GM23338 (cell line): ENCODE measurements at regions not wholly inside any gene's neighbourhood (a gene's known extent, or its start where the extent isn't known, plus 50 kb on each side); places are given as distances from the start of the nearest gene placed in this dataset.

Source experiments
- ATAC-seq: fragments of 200-7000 bp; cut with Tn5 transposase; 3 replicates; pipeline ENCODE4 v1.9.1; 2020
- DNase-seq: peaks from one replicate; pipeline ENCODE4 v3.0.0-alpha.2; 2015; ENCODE audit warnings: low spot score
- H2AFZ ChIP-seq: fragments of 200-600 bp; sonication (generic); 2 replicates; pipeline ENCODE4 v1.8.0; 2016; ENCODE audit warnings: antibody characterized with exemption, mild to moderate bottlenecking, moderate library complexity
- H3F3A ChIP-seq: fragments of 200-600 bp; sonication (generic); replicated peaks from 2 replicates; pipeline ENCODE4 v1.8.0; 2017; ENCODE audit warnings: antibody characterized with exemption, mixed run types, low read depth
- H3K27ac ChIP-seq: fragments of 200-600 bp; sonication (generic); 2 replicates; pipeline ENCODE4 v1.6.1; 2016; ENCODE audit warnings: low read depth
- H3K27me3 ChIP-seq: fragments of 200-600 bp; sonication (generic); 2 replicates; pipeline ENCODE4 v1.8.0; 2016; ENCODE audit warnings: mild to moderate bottlenecking, mixed run types, moderate library complexity; ENCODE audit not compliant: insufficient read depth
- H3K36me3 ChIP-seq: fragments of 200-600 bp; sonication (generic); 2 replicates; pipeline ENCODE4 v1.8.0; 2016; ENCODE audit warnings: mild to moderate bottlenecking; ENCODE audit not compliant: insufficient read depth
- H3K4me1 ChIP-seq: fragments of 200-600 bp; sonication (generic); 2 replicates; pipeline ENCODE4 v1.8.0; 2016; ENCODE audit warnings: mild to moderate bottlenecking, moderate library complexity; ENCODE audit not compliant: insufficient read depth
- H3K4me2 ChIP-seq: fragments of 200-600 bp; sonication (generic); 2 replicates; pipeline ENCODE4 v1.7.1; 2017; ENCODE audit warnings: mixed run types
- H3K4me3 ChIP-seq: fragments of 200-600 bp; sonication (generic); 2 replicates; pipeline ENCODE4 v1.6.1; 2016; ENCODE audit warnings: mixed run types
- H3K79me2 ChIP-seq: fragments of 200-600 bp; sonication (generic); replicated peaks from 2 replicates; pipeline ENCODE4 v1.8.0; 2017; ENCODE audit warnings: mild to moderate bottlenecking; ENCODE audit not compliant: insufficient read depth
- H3K9me2 ChIP-seq: fragments of 200-600 bp; sonication (generic); 2 replicates; pipeline ENCODE4 v1.8.0; 2017; ENCODE audit not compliant: insufficient read depth
- H4K20me1 ChIP-seq: fragments of 200-600 bp; sonication (generic); replicated peaks from 2 replicates; pipeline ENCODE4 v1.8.0; 2017; ENCODE audit warnings: mild to moderate bottlenecking; ENCODE audit not compliant: insufficient read depth
- H3K27ac Mint-ChIP-seq: 2 replicates; pipeline ENCODE4 v1.8.0; 2020; ENCODE audit warnings: inconsistent platforms, mild to moderate bottlenecking, moderate library complexity, mixed read lengths
- H3K27me3 Mint-ChIP-seq: 3 replicates; pipeline ENCODE4 v1.8.0; 2022; ENCODE audit warnings: low read depth, mild to moderate bottlenecking, moderate library complexity, mixed read lengths, inconsistent platforms; ENCODE audit not compliant: insufficient read depth, poor library complexity
- H3K36me3 Mint-ChIP-seq: 3 replicates; pipeline ENCODE4 v1.8.0; 2021; ENCODE audit warnings: low read depth, mild to moderate bottlenecking, inconsistent platforms, moderate library complexity, mixed read lengths
- H3K4me1 Mint-ChIP-seq: 3 replicates; pipeline ENCODE4 v1.8.0; 2020; ENCODE audit warnings: mild to moderate bottlenecking, inconsistent platforms, mixed read lengths
- H3K4me3 Mint-ChIP-seq: 3 replicates; pipeline ENCODE4 v1.8.0; 2021; ENCODE audit warnings: moderate library complexity, mild to moderate bottlenecking, inconsistent platforms, mixed read lengths
- H3K9me3 Mint-ChIP-seq: 3 replicates; pipeline ENCODE4 v1.8.0; 2020; ENCODE audit warnings: moderate library complexity, mild to moderate bottlenecking, inconsistent platforms, mixed read lengths
- CREB1 ChIP-seq: fragments of 250-450 bp; sonication (Bioruptor Pico); IDR thresholded peaks from 2 replicates; pipeline ENCODE4 v1.5.0; 2020; ENCODE audit warnings: low read depth, mild to moderate bottlenecking, moderate library complexity
- CTCF ChIP-seq, 2 experiments: fragments of 200-600 bp in 1 of 2; sonication (generic) in 1 of 2; conservative IDR thresholded peaks; 2 replicates each; pipeline versions ENCODE4 v1.5.1 to v1.6.1; 2016 to 2017; ENCODE audit warnings: antibody characterized with exemption in 2 of 2, low read depth in 2 of 2, mild to moderate bottlenecking in 2 of 2, moderate library complexity in 1 of 2
- ETS1 ChIP-seq: IDR thresholded peaks from 2 replicates; pipeline ENCODE4 v1.6.1; 2016; ENCODE audit warnings: antibody characterized with exemption
- EZH2 ChIP-seq: fragments of 200-600 bp; sonication (generic); IDR thresholded peaks from one replicate; pipeline ENCODE4 v1.8.0; 2017; ENCODE audit warnings: antibody characterized with exemption, mild to moderate bottlenecking, low read depth; ENCODE audit not compliant: unreplicated experiment
- EZH2phosphoT487 ChIP-seq: fragments of 200-600 bp; sonication (generic); IDR thresholded peaks from one replicate; pipeline ENCODE4 v1.8.1; 2018; ENCODE audit warnings: antibody characterized with exemption; ENCODE audit not compliant: unreplicated experiment
- JUNB ChIP-seq: IDR thresholded peaks from one replicate; pipeline ENCODE4 v1.6.1; 2016; ENCODE audit warnings: antibody characterized with exemption; ENCODE audit not compliant: unreplicated experiment
- NANOG ChIP-seq: IDR thresholded peaks from 2 replicates; pipeline ENCODE4 v1.6.1; 2016; ENCODE audit warnings: antibody characterized with exemption, borderline replicate concordance
- POLR2AphosphoS5 ChIP-seq: IDR thresholded peaks from 2 replicates; pipeline ENCODE4 v1.6.1; 2016; ENCODE audit warnings: antibody characterized with exemption, low read depth
- REST ChIP-seq: IDR thresholded peaks from one replicate; pipeline ENCODE4 v1.6.1; 2018; ENCODE audit warnings: antibody characterized with exemption; ENCODE audit not compliant: unreplicated experiment
- STAT1 ChIP-seq: IDR thresholded peaks from one replicate; pipeline ENCODE4 v1.6.1; 2016; ENCODE audit warnings: antibody characterized with exemption; ENCODE audit not compliant: unreplicated experiment
- ZNF114 ChIP-seq: fragments of 250-450 bp; sonication (Bioruptor Pico); IDR thresholded peaks from 2 replicates; pipeline ENCODE4 v1.5.0; 2020; ENCODE audit warnings: mild to moderate bottlenecking, moderate library complexity
- ZNF331 ChIP-seq: fragments of 250-450 bp; sonication (Bioruptor Pico); IDR thresholded peaks from 2 replicates; pipeline ENCODE4 v1.5.0; 2020; ENCODE audit warnings: low read depth, mild to moderate bottlenecking, moderate library complexity
- ZNF462 ChIP-seq: fragments of 250-450 bp; sonication (Bioruptor Pico); IDR thresholded peaks from 2 replicates; pipeline ENCODE4 v1.5.0; 2020; ENCODE audit warnings: mild to moderate bottlenecking, moderate library complexity

- peaks cover 18% of the 10 kb centered on the region for H3K4me1 ChIP-seq
- no peak overlapping the region for H3K4me2 ChIP-seq
- H3K9me2 ChIP-seq: 0 out of 2 replicates have a peak, but pooled peaks cover 5% of the 10 kb centered on the region
- no peak for TF ChIP-seq CREB1 (CRISPR knock-in tag)
- no peak for TF ChIP-seq EZH2
- TF ChIP-seq EZH2phosphoT487: no peak
- TF ChIP-seq ZNF462: no peak
- TF ChIP-seq CTCF (conservative IDR thresholded peaks at IDR 0.05; ENCODE audit: low read depth in 2 of 2): no peak
- no peak for TF ChIP-seq POLR2AphosphoS5
- TF ChIP-seq STAT1: no peak
- no peak for TF ChIP-seq ZNF331 (CRISPR knock-in tag)
- no peak for TF ChIP-seq ETS1
- TF ChIP-seq NANOG: no peak
- no peak for TF ChIP-seq JUNB
- TF ChIP-seq REST: no peak
- no peak for TF ChIP-seq ZNF114
- DNase-seq (no peak), ATAC-seq (no peak)
- Mint-ChIP-seq H3K9me3 (peaks cover 7% of the 10 kb centered on the region; the same call in 2 of the 3 replicates), H3K36me3 (peaks cover 6% of the 10 kb centered on the region; the same call in 2 of the 3 replicates), H3K4me1 (peaks cover 12% of the 10 kb centered on the region), H3K27me3 (peaks cover 2% of the 10 kb centered on the region), H3K4me3 (no peak overlapping the region), H3K27ac (no peak overlapping the region)
- H4K20me1 ChIP-seq: no peaks in the 10 kb centered on the region
- H2AFZ ChIP-seq: no peak overlapping the region
- no peaks in the 10 kb centered on the region for H3K79me2 ChIP-seq
- H3K27me3 ChIP-seq: no peaks in the 10 kb centered on the region
- H3K27ac ChIP-seq: no peak overlapping the region
- no peak overlapping the region for H3K4me3 ChIP-seq
- no peaks in the 10 kb centered on the region for H3K36me3 ChIP-seq
- no peaks in the 10 kb centered on the region for H3F3A ChIP-seq
These were observed 244.1 kb upstream of the RBBP8 start for GRCh38 chr18:22688877-22689496.
